ENCODE measurements at regions not wholly inside any gene's neighbourhood (a gene's known extent, or its start where the extent isn't known, plus 50 kb on each side); places are given as distances from the start of the nearest gene placed in this dataset.

- Histone ChIP-seq H3K36me3 (ENCODE audit: control insufficient read depth in 4 of 4, insufficient read depth in 4 of 4, low read length in 4 of 4) (no peaks in the 10 kb centered on the region), H3K9me3 (ENCODE audit: control insufficient read depth in 4 of 4, insufficient read depth in 3 of 4, low read length in 3 of 4) (peaks cover 0 to 4% (median 0%) of the 10 kb centered on the region in 4 donors), H3K4me1 (ENCODE audit: control insufficient read depth in 5 of 5, insufficient read depth in 5 of 5, low read length in 5 of 5) (peaks cover 0 to 3% (median 0%) of the 10 kb centered on the region in 5 donors), H3K27ac (ENCODE audit: low read depth in 1 of 2, low read length in 1 of 2) (no peak overlapping the region), H3K4me3 (no peak overlapping the region), H3K27me3 (ENCODE audit: control insufficient read depth in 3 of 3, insufficient read depth in 3 of 3, low read length in 2 of 3) (no peaks in the 10 kb centered on the region), H3K9ac (ENCODE audit: insufficient read depth in 1 of 2, low read length in 2 of 2) (no peak overlapping the region)
- no peak for TF ChIP-seq CTCF (IDR thresholded peaks at IDR 0.05; ENCODE audit: control extremely low read depth, extremely low read depth)
- DNase-seq (peak in 2 of 3 donors; percentile 76 to 85), ATAC-seq (ENCODE audit: insufficient read depth, low FRiP score) (no peak)
- 82 to 86% methylated on average over 1 of the region's 1 CpG for WGBS, 2 donors
These were observed 81.8 kb upstream of the TENM4 start for GRCh38 chr11:79522626-79523025.

- Histone ChIP-seq H3K27me3 (ENCODE audit: control insufficient read depth in 3 of 3, insufficient read depth in 3 of 3, low read length in 2 of 3) (no peaks in the 10 kb centered on the region), H3K36me3 (ENCODE audit: control insufficient read depth in 4 of 4, insufficient read depth in 4 of 4, low read length in 4 of 4) (no peaks in the 10 kb centered on the region), H3K27ac (ENCODE audit: low read depth in 1 of 2, low read length in 1 of 2) (no peak overlapping the region), H3K4me3 (no peak overlapping the region), H3K4me1 (ENCODE audit: control insufficient read depth in 5 of 5, insufficient read depth in 5 of 5, low read length in 5 of 5) (peaks cover 0 to 3% (median 0%) of the 10 kb centered on the region in 5 donors), H3K9me3 (ENCODE audit: control insufficient read depth in 4 of 4, insufficient read depth in 3 of 4, low read length in 3 of 4) (peaks cover 0 to 4% (median 0%) of the 10 kb centered on the region in 4 donors), H3K9ac (ENCODE audit: insufficient read depth in 1 of 2, low read length in 2 of 2) (no peak overlapping the region)
- WGBS, 2 donors: 81 to 89% methylated on average over 5 of the region's 5 CpGs
- DNase-seq (peak in 1 of 3 donors; percentile 25), ATAC-seq (ENCODE audit: insufficient read depth, low FRiP score) (no peak)
- no peak for TF ChIP-seq CTCF (IDR thresholded peaks at IDR 0.05; ENCODE audit: control extremely low read depth, extremely low read depth)
These were observed 79.3 kb upstream of the TENM4 start for GRCh38 chr11:79520086-79520485.

- peaks cover 0 to 9% (median 0%) of the 10 kb centered on the region in 5 donors for H3K4me1 ChIP-seq (ENCODE audit: control insufficient read depth in 5 of 5, insufficient read depth in 5 of 5, low read length in 5 of 5)
- H3K9ac ChIP-seq (ENCODE audit: insufficient read depth in 1 of 2, low read length in 2 of 2): no peak overlapping the region
- no peak for DNase-seq
- H3K9me3 ChIP-seq (ENCODE audit: control insufficient read depth in 4 of 4, insufficient read depth in 3 of 4, low read length in 3 of 4): peaks cover 0 to 10% (median 0%) of the 10 kb centered on the region in 4 donors
- ATAC-seq (ENCODE audit: insufficient read depth, low FRiP score): no peak
- no peak overlapping the region for H3K27ac ChIP-seq (ENCODE audit: low read depth in 1 of 2, low read length in 1 of 2)
- WGBS, 2 donors: 28 to 36% methylated on average over 1 of the region's 1 CpG
- H3K36me3 ChIP-seq (ENCODE audit: control insufficient read depth in 4 of 4, insufficient read depth in 4 of 4, low read length in 4 of 4): no peaks in the 10 kb centered on the region
- H3K4me3 ChIP-seq: no peak overlapping the region
- H3K27me3 ChIP-seq (ENCODE audit: control insufficient read depth in 3 of 3, insufficient read depth in 3 of 3, low read length in 2 of 3): no peaks in the 10 kb centered on the region
- no peak for TF ChIP-seq CTCF (IDR thresholded peaks at IDR 0.05; ENCODE audit: control extremely low read depth, extremely low read depth)
These were observed 75.0 kb upstream of the TENM4 start for GRCh38 chr11:79515781-79516180.

GRCh38 chr11:79514695-79515094 is 73.9 kb upstream of the TENM4 start:
- Histone ChIP-seq H3K4me1 (ENCODE audit: control insufficient read depth in 5 of 5, insufficient read depth in 5 of 5, low read length in 5 of 5) (peaks cover 0 to 9% (median 0%) of the 10 kb centered on the region in 5 donors), H3K27me3 (ENCODE audit: control insufficient read depth in 3 of 3, insufficient read depth in 3 of 3, low read length in 2 of 3) (no peaks in the 10 kb centered on the region), H3K9me3 (ENCODE audit: control insufficient read depth in 4 of 4, insufficient read depth in 3 of 4, low read length in 3 of 4) (peaks cover 0 to 6% (median 0%) of the 10 kb centered on the region in 4 donors), H3K36me3 (ENCODE audit: control insufficient read depth in 4 of 4, insufficient read depth in 4 of 4, low read length in 4 of 4) (no peaks in the 10 kb centered on the region), H3K9ac (ENCODE audit: insufficient read depth in 1 of 2, low read length in 2 of 2) (no peak overlapping the region), H3K27ac (ENCODE audit: low read depth in 1 of 2, low read length in 1 of 2) (no peak overlapping the region), H3K4me3 (no peak overlapping the region)
- no peak for DNase-seq
- no peak for TF ChIP-seq CTCF (IDR thresholded peaks at IDR 0.05; ENCODE audit: control extremely low read depth, extremely low read depth)
- WGBS, 2 donors: 87 to 89% methylated on average over 2 of the region's 2 CpGs
- no peak for ATAC-seq (ENCODE audit: insufficient read depth, low FRiP score)

All from lung (tissue), 11 donors.